SJSA1 (cell line): ENCODE measurements at regions not wholly inside any gene's neighbourhood (a gene's known extent, or its start where the extent isn't known, plus 50 kb on each side); places are given as distances from the start of the nearest gene placed in this dataset.

Experiments
- DNase-seq, 2 experiments: peaks; one replicate each; pipeline ENCODE4 v3.0.0-alpha.2; 2015 to 2020; ENCODE audit warnings: low spot score in 2 of 2, low read depth in 1 of 2
- H3K27ac ChIP-seq: fragments of 250-450 bp; sonication (Bioruptor Pico); 2 replicates; pipeline ENCODE4 v1.5.1; 2020; ENCODE audit warnings: mild to moderate bottlenecking, moderate library complexity
- H3K27me3 ChIP-seq: fragments of 250-450 bp; sonication (Bioruptor Pico); replicated peaks from 2 replicates; pipeline ENCODE4 v1.5.1; 2020; ENCODE audit warnings: mild to moderate bottlenecking, moderate library complexity
- H3K36me3 ChIP-seq: fragments of 250-450 bp; sonication (Bioruptor Pico); 2 replicates; pipeline ENCODE4 v1.5.1; 2020; ENCODE audit warnings: mild to moderate bottlenecking
- H3K4me1 ChIP-seq: fragments of 250-450 bp; sonication (Bioruptor Pico); replicated peaks from 2 replicates; pipeline ENCODE4 v1.6.1; 2021; ENCODE audit warnings: mild to moderate bottlenecking
- H3K4me3 ChIP-seq: fragments of 250-450 bp; sonication (Bioruptor Pico); 2 replicates; pipeline ENCODE4 v1.5.1; 2020; ENCODE audit warnings: mild to moderate bottlenecking
- H3K9me3 ChIP-seq: fragments of 250-450 bp; sonication (Bioruptor Pico); replicated peaks from 2 replicates; pipeline ENCODE4 v1.5.1; 2020; ENCODE audit warnings: mild to moderate bottlenecking

DNA sequence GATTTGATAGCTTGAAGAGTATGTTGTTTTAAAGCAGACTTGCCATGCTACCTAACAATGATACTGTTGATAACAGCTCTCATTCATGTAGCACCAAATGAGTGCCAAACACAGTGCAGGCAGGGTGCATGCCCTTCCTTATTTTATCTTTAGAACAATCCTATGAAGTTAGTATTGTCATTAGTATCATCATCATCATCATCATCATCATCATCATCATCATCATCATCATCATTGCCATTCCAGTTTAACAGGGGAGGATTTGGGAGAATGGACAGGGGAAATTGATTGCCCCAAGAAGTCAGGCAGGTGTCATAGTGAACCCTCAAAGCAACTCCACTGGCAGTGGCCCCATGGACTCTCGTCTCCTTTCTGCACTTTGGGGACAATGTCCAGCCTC is 734.9 kb downstream of the VRK1 start:
- no peak for DNase-seq
- Histone ChIP-seq H3K9me3 (no peaks in the 10 kb centered on the region), H3K4me1 (no peaks in the 10 kb centered on the region), H3K27me3 (no peaks in the 10 kb centered on the region), H3K36me3 (no peaks in the 10 kb centered on the region), H3K27ac (no peak overlapping the region), H3K4me3 (no peak overlapping the region)

DNA sequence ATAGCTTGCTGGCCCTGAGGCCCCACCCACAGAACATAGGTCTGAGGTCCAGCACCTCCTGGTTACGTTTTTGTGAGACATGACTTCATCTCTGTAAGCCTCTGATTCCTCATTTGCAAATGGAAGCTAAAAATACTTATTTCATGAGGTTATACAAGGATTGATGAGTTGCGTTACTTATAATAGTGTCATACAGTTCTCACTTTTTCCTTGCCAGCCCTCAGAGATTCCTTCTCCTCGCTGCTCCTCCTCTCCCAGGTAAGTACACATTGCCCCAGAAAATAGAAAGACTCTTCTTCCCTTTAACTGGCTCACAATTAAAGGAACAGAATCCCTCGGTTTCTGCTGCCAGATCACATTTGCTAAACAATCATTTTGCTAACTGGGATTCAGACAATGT is 739.2 kb downstream of the VRK1 start:
- Histone ChIP-seq H3K36me3 (no peaks in the 10 kb centered on the region), H3K4me3 (no peak overlapping the region), H3K4me1 (no peaks in the 10 kb centered on the region), H3K9me3 (no peaks in the 10 kb centered on the region), H3K27ac (no peak overlapping the region), H3K27me3 (no peaks in the 10 kb centered on the region)
- DNase-seq, result no peak

DNA sequence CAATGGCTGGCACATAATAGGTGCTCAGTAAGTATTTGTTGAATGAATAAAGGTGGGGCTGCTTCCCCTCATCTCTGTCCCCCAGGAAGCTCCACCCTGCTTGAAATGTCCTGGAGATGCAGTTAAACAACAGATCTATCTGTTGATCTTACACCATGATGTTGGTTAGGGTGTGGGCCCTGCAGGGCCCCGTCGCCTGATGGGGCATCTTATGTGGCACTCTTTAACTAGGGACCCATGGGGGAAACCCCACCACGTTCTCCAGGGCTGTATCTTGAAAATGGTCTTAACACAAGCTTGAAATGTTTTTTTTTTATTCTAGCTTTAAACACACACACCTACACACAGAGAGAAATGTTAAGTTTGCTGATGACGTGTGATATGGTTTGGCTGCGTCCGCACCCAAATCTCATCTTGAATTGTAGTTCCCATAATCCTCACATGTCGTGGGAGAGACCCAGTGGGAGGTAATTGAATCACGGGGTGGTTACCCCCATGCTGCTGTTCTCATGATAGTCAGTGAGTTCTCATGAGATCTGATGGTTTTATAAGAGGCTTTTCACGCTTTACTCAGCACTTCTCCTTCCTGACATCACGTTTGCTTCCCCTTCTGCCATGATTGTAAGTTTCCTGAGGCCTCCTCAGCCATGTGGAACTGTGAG is 741.7 kb downstream of the VRK1 start:
- Histone ChIP-seq H3K4me3 (no peak overlapping the region), H3K27me3 (no peaks in the 10 kb centered on the region), H3K36me3 (no peaks in the 10 kb centered on the region), H3K9me3 (no peaks in the 10 kb centered on the region), H3K4me1 (no peaks in the 10 kb centered on the region), H3K27ac (no peak overlapping the region)
- DNase-seq, result no peak

DNA sequence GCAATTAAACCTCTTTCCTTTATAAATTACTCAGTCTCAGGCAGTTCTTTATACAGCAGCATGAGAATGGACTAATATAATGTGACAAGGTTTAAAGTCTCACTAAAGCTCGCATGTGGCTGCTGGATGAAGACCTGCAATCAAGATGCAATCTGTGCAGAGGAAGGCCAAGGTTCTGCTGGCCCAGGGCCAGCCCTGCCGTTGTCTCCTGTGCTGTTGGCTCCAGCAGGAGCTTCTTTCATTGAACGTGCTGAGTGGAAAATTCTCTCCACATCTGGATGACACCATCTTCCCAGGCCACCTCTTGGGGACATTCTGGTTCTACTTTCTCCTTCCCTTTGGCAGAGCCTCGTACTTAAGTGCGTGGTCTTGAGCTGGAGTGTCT is 742.2 kb downstream of the VRK1 start:
- no peaks in the 10 kb centered on the region for H3K27me3 ChIP-seq
- H3K36me3 ChIP-seq, result no peaks in the 10 kb centered on the region
- no peak overlapping the region for H3K4me3 ChIP-seq
- no peak overlapping the region for H3K27ac ChIP-seq
- no peaks in the 10 kb centered on the region for H3K4me1 ChIP-seq
- H3K9me3 ChIP-seq, result no peaks in the 10 kb centered on the region
- no peak for DNase-seq

DNA sequence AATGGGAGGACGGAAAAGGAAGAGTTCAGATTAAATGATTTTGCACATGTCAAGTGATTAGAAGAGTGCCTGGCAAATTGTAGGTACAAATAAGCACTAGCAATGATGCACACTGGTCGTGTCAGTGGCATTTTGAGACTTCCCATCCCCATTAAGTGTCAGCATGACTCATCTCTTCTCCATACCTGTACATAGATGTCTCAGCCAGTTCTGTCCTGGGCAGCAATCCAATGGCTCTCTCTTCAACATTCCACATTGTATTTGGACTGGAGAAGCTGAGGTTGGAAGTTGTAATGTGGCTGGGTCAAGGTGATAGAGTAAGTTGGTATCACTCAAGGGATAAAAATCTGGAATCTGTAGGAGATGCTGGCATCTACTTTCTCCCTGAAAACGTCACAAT is 742.7 kb downstream of the VRK1 start:
- Histone ChIP-seq H3K36me3 (no peaks in the 10 kb centered on the region), H3K27ac (no peak overlapping the region), H3K4me1 (no peaks in the 10 kb centered on the region), H3K9me3 (no peaks in the 10 kb centered on the region), H3K27me3 (no peaks in the 10 kb centered on the region), H3K4me3 (no peak overlapping the region)
- no peak for DNase-seq

DNA sequence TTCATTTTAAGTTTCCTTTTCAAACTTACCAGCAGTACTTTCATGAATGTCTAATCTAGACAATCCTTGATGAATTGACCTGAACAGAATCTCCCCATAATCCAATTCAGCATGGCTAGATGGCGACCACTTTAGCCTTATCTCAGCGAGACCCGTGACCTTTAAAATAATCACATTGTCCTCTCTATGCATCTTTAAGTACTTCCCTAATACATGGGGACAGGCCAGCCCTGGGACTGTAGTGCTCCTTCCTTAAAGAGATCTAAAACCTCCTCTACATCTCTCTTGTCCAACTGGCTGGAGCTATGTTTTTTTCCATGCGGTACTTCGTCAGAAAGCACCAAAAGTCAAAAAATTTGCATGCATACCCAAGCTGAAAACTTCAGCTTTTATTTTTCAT is 746.0 kb downstream of the VRK1 start:
- Histone ChIP-seq H3K9me3 (no peaks in the 10 kb centered on the region), H3K27ac (no peak overlapping the region), H3K27me3 (no peaks in the 10 kb centered on the region), H3K36me3 (no peaks in the 10 kb centered on the region), H3K4me3 (no peak overlapping the region), H3K4me1 (no peaks in the 10 kb centered on the region)
- DNase-seq, result no peak

DNA sequence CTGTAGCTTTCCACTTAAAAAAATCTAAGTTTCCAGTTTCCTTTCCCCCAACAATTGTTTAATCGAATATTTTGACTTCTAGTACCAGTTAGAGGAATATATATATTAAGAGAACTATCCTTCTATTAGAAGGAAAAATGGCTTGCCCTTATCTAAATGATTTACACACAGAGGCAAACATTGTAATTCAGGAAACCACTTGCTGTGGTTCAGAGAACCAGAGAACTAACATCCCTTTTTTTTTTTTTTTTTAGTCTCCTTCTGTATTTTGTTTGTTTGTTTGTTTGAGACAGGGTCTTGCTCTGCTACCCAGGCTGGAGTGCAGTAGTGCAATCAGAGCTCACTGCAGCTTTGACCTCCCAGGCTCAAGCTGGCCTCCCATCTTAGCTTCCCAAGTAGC is 746.6 kb downstream of the VRK1 start:
- Histone ChIP-seq H3K27me3 (no peaks in the 10 kb centered on the region), H3K9me3 (no peaks in the 10 kb centered on the region), H3K36me3 (no peaks in the 10 kb centered on the region), H3K27ac (no peak overlapping the region), H3K4me3 (no peak overlapping the region), H3K4me1 (no peaks in the 10 kb centered on the region)
- no peak for DNase-seq

DNA sequence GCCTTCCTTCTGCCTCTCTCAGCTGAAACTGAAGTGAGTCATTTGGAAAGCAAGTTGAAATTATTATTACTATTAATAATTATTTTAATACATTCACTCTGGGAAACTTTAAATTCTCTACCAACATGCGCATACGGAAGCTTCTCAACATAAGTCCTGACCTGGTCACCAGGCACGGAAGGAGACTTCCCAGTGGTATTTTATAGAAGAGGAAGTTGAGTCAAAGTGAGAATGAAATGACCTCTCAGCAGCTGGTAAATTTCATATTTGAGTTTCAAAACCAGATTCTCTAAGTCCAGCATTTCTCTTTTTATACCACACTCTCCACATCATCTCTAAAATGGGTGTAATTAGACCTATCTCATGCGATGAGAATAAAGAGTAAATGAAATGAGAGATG is 747.4 kb downstream of the VRK1 start:
- H3K36me3 ChIP-seq, result no peaks in the 10 kb centered on the region
- H3K4me3 ChIP-seq, result no peak overlapping the region
- no peak for DNase-seq
- H3K4me1 ChIP-seq, result no peaks in the 10 kb centered on the region
- no peaks in the 10 kb centered on the region for H3K9me3 ChIP-seq
- H3K27me3 ChIP-seq, result no peaks in the 10 kb centered on the region
- H3K27ac ChIP-seq, result no peak overlapping the region

DNA sequence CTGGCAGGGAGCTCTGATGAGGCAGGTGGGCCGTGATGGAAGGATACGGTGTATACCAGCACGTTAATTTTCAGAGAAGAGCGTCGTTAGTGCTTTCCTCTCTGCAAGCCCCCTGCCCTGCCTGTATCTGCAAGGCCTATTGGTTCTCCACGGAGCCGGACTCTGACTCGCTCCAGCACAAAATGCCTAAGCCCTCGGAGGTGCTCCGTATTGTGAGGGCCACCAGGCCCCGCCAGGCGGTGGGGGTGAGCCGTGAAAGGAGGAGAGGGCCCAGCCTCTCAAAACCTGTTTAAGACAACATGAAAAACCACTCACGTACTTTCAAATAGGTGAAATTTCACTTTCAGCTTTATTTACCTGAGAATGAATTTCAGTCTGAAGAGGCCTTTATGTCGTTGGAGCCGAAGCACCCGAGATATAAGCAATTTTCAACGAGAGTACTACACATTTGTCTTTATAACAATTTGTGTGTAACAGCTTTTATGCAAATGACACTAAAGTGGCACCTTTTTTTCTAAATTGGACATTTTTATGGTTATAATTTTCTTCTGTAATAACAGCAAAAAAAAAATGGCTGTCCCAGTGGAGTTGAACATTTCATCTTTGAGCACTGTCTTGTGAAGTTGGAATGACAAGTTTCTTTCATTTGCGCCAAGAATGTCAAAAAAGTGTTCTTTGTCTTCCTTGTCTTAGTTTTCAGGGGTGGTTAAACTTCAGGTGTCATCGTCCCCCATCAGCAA is 749.5 kb downstream of the VRK1 start:
- no peak for DNase-seq
- no peak overlapping the region for H3K4me3 ChIP-seq
- H3K36me3 ChIP-seq, result no peaks in the 10 kb centered on the region
- no peak overlapping the region for H3K27ac ChIP-seq
- H3K4me1 ChIP-seq, result no peaks in the 10 kb centered on the region
- no peaks in the 10 kb centered on the region for H3K27me3 ChIP-seq
- H3K9me3 ChIP-seq, result no peaks in the 10 kb centered on the region

DNA sequence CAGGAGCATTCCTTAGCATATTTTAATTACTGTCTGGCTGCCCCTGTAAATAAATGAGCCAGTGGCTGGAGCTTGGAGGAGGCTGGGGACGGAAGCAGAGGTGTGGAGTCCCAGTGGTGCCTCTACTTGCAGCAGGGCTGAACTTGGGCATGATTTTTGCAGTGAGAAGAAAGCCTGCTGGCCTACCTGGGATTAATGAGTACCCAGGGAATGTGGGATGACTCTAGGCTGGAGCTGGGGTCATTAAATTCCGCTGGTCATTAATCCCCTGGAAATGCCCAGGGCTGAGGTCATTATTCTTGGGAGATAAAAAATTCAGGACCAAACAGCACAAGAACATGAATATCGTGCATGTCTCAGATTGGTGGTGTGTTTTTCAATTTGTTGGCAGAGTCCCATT is 753.3 kb downstream of the VRK1 start:
- no peaks in the 10 kb centered on the region for H3K9me3 ChIP-seq
- H3K27ac ChIP-seq, result no peak overlapping the region
- no peaks in the 10 kb centered on the region for H3K4me1 ChIP-seq
- no peak for DNase-seq
- no peaks in the 10 kb centered on the region for H3K36me3 ChIP-seq
- H3K27me3 ChIP-seq, result no peaks in the 10 kb centered on the region
- no peak overlapping the region for H3K4me3 ChIP-seq

DNA sequence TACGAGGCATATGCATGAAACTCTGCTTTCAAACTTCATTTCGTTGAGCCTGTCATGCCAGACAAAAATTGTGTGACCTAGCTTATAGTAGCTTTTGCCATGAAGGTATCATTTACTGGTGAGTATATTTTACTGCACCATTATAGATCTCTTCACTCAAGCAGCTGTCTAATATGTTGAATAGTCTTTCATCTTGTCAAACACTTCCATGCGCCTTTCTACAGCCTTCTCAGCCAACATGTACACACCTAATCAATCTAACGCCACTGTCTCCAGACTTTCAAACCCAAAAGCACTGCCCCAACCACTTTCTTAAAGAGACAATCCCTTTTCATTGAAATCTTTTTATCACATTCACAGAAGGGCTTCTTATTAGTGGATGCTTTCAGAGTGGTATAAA is 757.4 kb downstream of the VRK1 start:
- Histone ChIP-seq H3K36me3 (no peaks in the 10 kb centered on the region), H3K27me3 (no peaks in the 10 kb centered on the region), H3K9me3 (no peaks in the 10 kb centered on the region), H3K27ac (no peak overlapping the region), H3K4me1 (no peaks in the 10 kb centered on the region), H3K4me3 (no peak overlapping the region)
- no peak for DNase-seq

DNA sequence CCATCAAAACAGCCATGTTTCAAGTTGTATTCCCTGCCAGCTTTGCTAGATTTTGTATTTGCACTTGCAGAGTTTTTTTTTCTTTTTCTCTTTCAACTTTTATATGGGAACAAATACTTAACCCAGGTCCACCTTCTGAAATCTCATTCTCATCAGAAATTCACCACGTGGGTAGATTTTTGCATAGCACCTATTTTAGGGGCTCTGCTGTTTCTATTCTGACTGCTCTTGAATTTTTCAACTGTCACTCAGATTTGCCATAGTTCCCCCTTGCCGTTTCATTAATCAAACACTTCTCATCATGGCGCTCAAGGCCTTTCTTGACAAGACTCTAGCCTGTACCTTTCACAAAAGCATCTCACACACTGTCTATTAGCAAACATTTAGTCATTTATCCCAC is 767.2 kb downstream of the VRK1 start:
- no peak for DNase-seq
- H3K36me3 ChIP-seq, result no peaks in the 10 kb centered on the region
- H3K27me3 ChIP-seq, result no peaks in the 10 kb centered on the region
- no peaks in the 10 kb centered on the region for H3K4me1 ChIP-seq
- H3K27ac ChIP-seq, result no peak overlapping the region
- no peak overlapping the region for H3K4me3 ChIP-seq
- no peaks in the 10 kb centered on the region for H3K9me3 ChIP-seq

DNA sequence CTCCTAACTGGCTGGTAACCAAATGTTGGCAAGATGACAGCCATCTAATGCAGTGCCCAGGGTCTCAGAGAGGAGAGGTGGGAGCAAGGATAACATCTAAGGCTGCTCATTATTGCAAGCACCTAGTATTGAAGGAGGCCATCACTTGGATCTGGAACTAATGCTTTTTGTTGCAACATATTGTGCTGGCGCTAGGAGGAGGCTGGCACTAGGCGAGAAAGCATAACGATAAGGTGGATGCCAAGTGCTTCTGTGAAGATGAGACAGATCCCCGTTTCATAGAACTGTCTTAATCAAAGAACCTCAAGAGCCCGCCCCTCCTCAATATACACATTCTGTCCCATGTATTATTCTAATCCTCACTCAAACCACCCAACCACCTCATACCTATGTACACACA is 774.0 kb downstream of the VRK1 start:
- no peaks in the 10 kb centered on the region for H3K27me3 ChIP-seq
- no peak overlapping the region for H3K27ac ChIP-seq
- no peaks in the 10 kb centered on the region for H3K36me3 ChIP-seq
- no peak for DNase-seq
- no peak overlapping the region for H3K4me3 ChIP-seq
- H3K9me3 ChIP-seq, result no peaks in the 10 kb centered on the region
- H3K4me1 ChIP-seq, result no peaks in the 10 kb centered on the region

DNA sequence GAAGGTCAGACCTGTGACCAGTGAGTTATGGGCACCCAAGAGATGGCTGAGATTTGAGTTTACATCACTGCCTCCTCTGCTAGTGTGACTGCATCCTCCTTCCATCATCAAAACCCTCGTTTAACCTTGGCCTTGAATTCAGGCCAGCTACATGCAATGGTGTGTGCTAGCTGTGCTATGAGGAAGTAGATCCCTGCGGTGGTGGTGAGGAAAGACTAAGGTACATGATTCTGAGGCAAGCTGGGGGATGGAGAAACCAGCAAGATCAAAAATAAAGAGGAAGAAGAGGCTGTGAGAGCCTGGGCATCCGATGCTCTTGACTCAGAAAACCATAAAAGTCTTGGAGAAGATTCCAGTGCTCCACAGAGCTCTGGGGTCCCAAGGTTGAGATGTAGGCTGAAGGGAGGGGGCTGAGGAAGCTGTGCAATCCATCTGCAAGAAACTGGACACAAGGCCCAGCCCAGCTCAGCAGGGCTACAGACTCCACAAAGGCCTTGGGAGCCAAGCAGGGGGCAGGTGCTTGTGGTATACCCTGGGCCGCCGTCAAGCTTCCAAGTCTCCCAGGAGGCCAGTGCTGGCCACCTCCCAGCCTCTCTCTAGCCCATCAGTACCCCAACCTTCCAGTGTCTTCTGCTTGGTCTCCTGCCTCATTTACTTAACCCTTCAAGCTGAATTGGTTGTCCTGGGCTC is 774.8 kb downstream of the VRK1 start:
- no peaks in the 10 kb centered on the region for H3K36me3 ChIP-seq
- H3K9me3 ChIP-seq, result no peaks in the 10 kb centered on the region
- no peaks in the 10 kb centered on the region for H3K4me1 ChIP-seq
- H3K4me3 ChIP-seq, result no peak overlapping the region
- H3K27ac ChIP-seq, result no peak overlapping the region
- DNase-seq, result no peak
- H3K27me3 ChIP-seq, result no peaks in the 10 kb centered on the region
